HL-60 (cell line): ENCODE measurements at regions not wholly inside any gene's neighbourhood (a gene's known extent, or its start where the extent isn't known, plus 50 kb on each side); places are given as distances from the start of the nearest gene placed in this dataset.
A peak's percentile ranks its signal among the peaks of the same experiment; 100 is the strongest.

Source experiments
- DNase-seq, 2 experiments: peaks; one replicate each; pipeline ENCODE4 v3.0.0-alpha.2; 2010 to 2020; ENCODE audit warnings: low read depth in 1 of 2, low spot score in 1 of 2
- H3K27ac ChIP-seq: fragments of 250-450 bp; sonication (Bioruptor Pico); replicated peaks from 2 replicates; pipeline ENCODE4 v1.5.1; 2020; ENCODE audit warnings: mild to moderate bottlenecking, moderate library complexity
- H3K27me3 ChIP-seq: fragments of 250-450 bp; sonication (Bioruptor Pico); 2 replicates; pipeline ENCODE4 v1.5.1; 2021; ENCODE audit warnings: mild to moderate bottlenecking, moderate library complexity; ENCODE audit not compliant: insufficient read depth, poor library complexity, severe bottlenecking
- H3K4me3 ChIP-seq: replicated peaks from 2 replicates; pipeline ENCODE4 v1.5.1; 2011; ENCODE audit warnings: mild to moderate bottlenecking, control low read depth, low read length; ENCODE audit not compliant: insufficient read depth
- CTCF ChIP-seq: IDR thresholded peaks from one replicate; pipeline ENCODE4 v1.5.1; 2011; ENCODE audit warnings: low read length, control low read depth, inconsistent platforms; ENCODE audit not compliant: insufficient read depth
- GABPA ChIP-seq: IDR thresholded peaks from 2 replicates; pipeline ENCODE4 v1.6.1; 2012; ENCODE audit warnings: low read depth
- POLR2AphosphoS5 ChIP-seq: IDR thresholded peaks from 2 replicates; pipeline ENCODE4 v1.6.1; 2012; ENCODE audit warnings: low read depth
- SPI1 ChIP-seq: IDR thresholded peaks from 2 replicates; pipeline ENCODE4 v1.6.1; 2012; ENCODE audit warnings: low read depth, mild to moderate bottlenecking, borderline replicate concordance
- TF ChIP-seq, protein P1 (sequence below): IDR thresholded peaks from 2 replicates; pipeline ENCODE4 v1.6.1; 2012; ENCODE audit warnings: low read depth; ENCODE audit not compliant: insufficient replicate concordance

DNA sequence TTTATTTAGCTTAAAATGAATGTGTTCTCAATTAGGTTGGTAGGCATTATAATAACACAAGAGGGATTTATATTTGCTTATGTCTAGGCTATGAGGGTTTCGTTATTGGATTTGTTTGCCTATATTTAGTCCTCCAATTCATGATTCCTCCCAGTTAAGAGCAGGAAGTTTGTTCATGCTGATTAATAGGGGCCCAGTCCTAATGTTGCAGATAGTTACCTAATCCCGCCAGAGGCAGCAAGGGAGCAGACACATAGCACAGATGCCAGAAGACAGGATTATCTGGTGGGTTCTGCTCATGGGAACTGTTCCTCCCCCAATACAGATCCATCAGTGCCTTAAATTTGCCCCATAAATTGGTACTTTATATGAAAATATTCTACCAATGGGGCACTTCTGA lies 100.8 kb upstream of the TLE4 start:
- TF ChIP-seq, protein P1, sequence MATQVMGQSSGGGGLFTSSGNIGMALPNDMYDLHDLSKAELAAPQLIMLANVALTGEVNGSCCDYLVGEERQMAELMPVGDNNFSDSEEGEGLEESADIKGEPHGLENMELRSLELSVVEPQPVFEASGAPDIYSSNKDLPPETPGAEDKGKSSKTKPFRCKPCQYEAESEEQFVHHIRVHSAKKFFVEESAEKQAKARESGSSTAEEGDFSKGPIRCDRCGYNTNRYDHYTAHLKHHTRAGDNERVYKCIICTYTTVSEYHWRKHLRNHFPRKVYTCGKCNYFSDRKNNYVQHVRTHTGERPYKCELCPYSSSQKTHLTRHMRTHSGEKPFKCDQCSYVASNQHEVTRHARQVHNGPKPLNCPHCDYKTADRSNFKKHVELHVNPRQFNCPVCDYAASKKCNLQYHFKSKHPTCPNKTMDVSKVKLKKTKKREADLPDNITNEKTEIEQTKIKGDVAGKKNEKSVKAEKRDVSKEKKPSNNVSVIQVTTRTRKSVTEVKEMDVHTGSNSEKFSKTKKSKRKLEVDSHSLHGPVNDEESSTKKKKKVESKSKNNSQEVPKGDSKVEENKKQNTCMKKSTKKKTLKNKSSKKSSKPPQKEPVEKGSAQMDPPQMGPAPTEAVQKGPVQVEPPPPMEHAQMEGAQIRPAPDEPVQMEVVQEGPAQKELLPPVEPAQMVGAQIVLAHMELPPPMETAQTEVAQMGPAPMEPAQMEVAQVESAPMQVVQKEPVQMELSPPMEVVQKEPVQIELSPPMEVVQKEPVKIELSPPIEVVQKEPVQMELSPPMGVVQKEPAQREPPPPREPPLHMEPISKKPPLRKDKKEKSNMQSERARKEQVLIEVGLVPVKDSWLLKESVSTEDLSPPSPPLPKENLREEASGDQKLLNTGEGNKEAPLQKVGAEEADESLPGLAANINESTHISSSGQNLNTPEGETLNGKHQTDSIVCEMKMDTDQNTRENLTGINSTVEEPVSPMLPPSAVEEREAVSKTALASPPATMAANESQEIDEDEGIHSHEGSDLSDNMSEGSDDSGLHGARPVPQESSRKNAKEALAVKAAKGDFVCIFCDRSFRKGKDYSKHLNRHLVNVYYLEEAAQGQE, result no peak
- TF ChIP-seq GABPA (no peak), SPI1 (no peak), CTCF (no peak), POLR2AphosphoS5 (no peak)
- DNase-seq, result no peak
- Histone ChIP-seq H3K27ac (no peak overlapping the region), H3K27me3 (no peaks in the 10 kb centered on the region), H3K4me3 (no peak overlapping the region)

- Histone ChIP-seq H3K4me3 (no peak overlapping the region), H3K27ac (no peak overlapping the region), H3K27me3 (no peaks in the 10 kb centered on the region)
- TF ChIP-seq, protein P1, result no peak
- TF ChIP-seq GABPA (no peak), SPI1 (no peak), CTCF (no peak), POLR2AphosphoS5 (no peak)
- DNase-seq, result peak in 1 of 2 experiments; percentile 29
Observed at GRCh38 chr9:79471580-79472543, 99.9 kb upstream of the TLE4 start.

- Histone ChIP-seq H3K27ac (no peak overlapping the region), H3K4me3 (no peak overlapping the region), H3K27me3 (no peaks in the 10 kb centered on the region)
- no peak for TF ChIP-seq CTCF
- no peak for TF ChIP-seq SPI1
- no peak for TF ChIP-seq GABPA
- no peak for DNase-seq
Observed at GRCh38 chr9:79473704-79474103, 98.1 kb upstream of the TLE4 start.
